CD4-positive, alpha-beta memory T cell (primary cell): ENCODE measurements at regions not wholly inside any gene's neighbourhood (a gene's known extent, or its start where the extent isn't known, plus 50 kb on each side); places are given as distances from the start of the nearest gene placed in this dataset.

Experiments
- CTCF ChIA-PET: fragments of 350-600 bp; sonication (Branson Sonifier 250); formaldehyde crosslinking; loops from one replicate; lab custom pipeline; 2021; ENCODE audit warnings: inconsistent platforms; ENCODE audit not compliant: partially characterized antibody; lab: Charles Lee
- POLR2A ChIA-PET: fragments of 350-600 bp; sonication (Branson Sonifier 250); formaldehyde crosslinking; loops from one replicate; lab custom pipeline; 2021; ENCODE audit not compliant: partially characterized antibody; lab: Charles Lee
- DNase-seq, 5 donors: peaks; one replicate each; pipeline versions ENCODE4 v3.0.0 to v3.0.0-alpha.2; 2020 to 2022; ENCODE audit warnings: mixed read lengths in 1 of 5
- H3K27ac ChIP-seq: one replicate; pipeline ENCODE4 v1.7.0; 2013; ENCODE audit warnings: low read depth, low read length
- H3K27me3 ChIP-seq: 2 replicates; pipeline ENCODE4 v1.7.0; 2013; ENCODE audit warnings: mild to moderate bottlenecking, low read length, moderate library complexity; ENCODE audit not compliant: insufficient read depth
- H3K36me3 ChIP-seq: 2 replicates; pipeline ENCODE4 v1.7.0; 2013; ENCODE audit warnings: mild to moderate bottlenecking, low read length, moderate library complexity; ENCODE audit not compliant: insufficient read depth
- H3K4me1 ChIP-seq: 2 replicates; pipeline ENCODE4 v1.7.0; 2013; ENCODE audit warnings: mild to moderate bottlenecking, low read length, moderate library complexity; ENCODE audit not compliant: insufficient read depth
- H3K4me3 ChIP-seq, 2 donors: one replicate each; pipeline ENCODE4 v1.7.0; 2013; ENCODE audit warnings: low read length in 2 of 2, mild to moderate bottlenecking in 1 of 2
- H3K9me3 ChIP-seq, 2 donors: one replicate each; pipeline ENCODE4 v1.7.0; 2013; ENCODE audit warnings: low read length in 2 of 2, control low read depth in 1 of 2; ENCODE audit not compliant: control insufficient read depth in 1 of 2
- H3K27ac Mint-ChIP-seq, 7 donors: one replicate each; pipeline ENCODE4 v1.8.0; 2020 to 2021; ENCODE audit warnings: mixed read lengths in 7 of 7, mild to moderate bottlenecking in 6 of 7, inconsistent platforms in 3 of 7, moderate library complexity in 3 of 7
- H3K27me3 Mint-ChIP-seq, 2 donors: one replicate each; pipeline ENCODE4 v1.8.0; 2020 to 2021; ENCODE audit warnings: mixed read lengths in 2 of 2
- H3K36me3 Mint-ChIP-seq, 2 donors: one replicate each; pipeline ENCODE4 v1.8.0; 2020 to 2021; ENCODE audit warnings: mixed read lengths in 2 of 2, inconsistent platforms in 1 of 2, mild to moderate bottlenecking in 1 of 2
- H3K4me1 Mint-ChIP-seq, 4 donors: one replicate each; pipeline ENCODE4 v1.8.0; 2020 to 2021; ENCODE audit warnings: mixed read lengths in 4 of 4, mild to moderate bottlenecking in 1 of 4
- H3K4me3 Mint-ChIP-seq, 8 donors: one replicate each; pipeline ENCODE4 v1.8.0; 2020 to 2021; ENCODE audit warnings: mixed read lengths in 8 of 8, mild to moderate bottlenecking in 7 of 8, moderate library complexity in 6 of 8, inconsistent platforms in 3 of 8
- H3K9me3 Mint-ChIP-seq, 8 donors: one replicate each; pipeline ENCODE4 v1.8.0; 2020 to 2021; ENCODE audit warnings: mixed read lengths in 8 of 8, mild to moderate bottlenecking in 5 of 8, inconsistent platforms in 3 of 8, moderate library complexity in 1 of 8
- intact Hi-C: fragments of 100-400 bp; cut with micrococcal nuclease; formaldehyde crosslinking; loops from one replicate; pipeline ENCODE4 v1.15.1; 2023

DNA sequence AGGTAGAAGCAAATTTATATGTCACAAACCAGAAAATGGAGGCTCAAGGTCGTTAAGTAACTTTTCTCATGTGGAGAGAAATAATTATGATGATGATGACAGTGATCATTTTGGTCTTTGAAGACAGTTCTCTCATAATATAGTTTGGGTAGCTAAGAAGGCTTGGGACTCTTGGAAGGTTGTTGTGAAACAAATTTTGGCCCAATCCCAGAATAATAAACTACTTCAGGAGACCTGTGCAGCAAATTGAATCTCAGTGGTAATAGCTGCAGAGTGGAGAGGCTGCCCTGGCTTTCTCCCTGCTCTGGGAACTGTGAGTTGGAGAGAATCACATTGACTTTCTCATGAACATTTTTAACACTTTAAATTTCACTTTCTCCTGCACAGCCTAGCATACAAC lies 217.2 kb upstream of the BOD1L1 start:
- POLR2A ChIA-PET: no interaction called here
- DNase-seq: no peak
- no peak overlapping the region for H3K4me3 ChIP-seq

DNA sequence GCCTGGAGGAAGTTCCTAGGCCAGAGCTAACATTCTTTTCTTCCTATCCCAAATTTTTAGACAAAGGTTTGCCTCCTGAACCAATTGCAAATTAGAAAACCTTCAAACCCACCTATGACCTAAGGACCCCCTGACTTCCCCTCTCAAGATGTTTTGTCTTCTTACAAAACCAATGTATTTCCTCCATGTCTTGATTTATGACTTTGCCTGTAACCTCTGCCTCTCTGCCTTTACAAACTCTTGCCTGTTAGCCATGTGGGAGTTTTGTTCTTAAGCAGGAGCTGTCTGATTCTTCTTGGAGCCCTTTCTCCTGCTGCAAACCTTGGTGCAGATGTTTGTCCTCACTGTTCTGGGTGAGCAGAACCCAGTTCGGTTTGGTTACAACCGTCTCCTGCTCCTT lies 222.3 kb upstream of the BOD1L1 start:
- no peaks in the 10 kb centered on the region for H3K4me1 Mint-ChIP-seq
- H3K27me3 Mint-ChIP-seq: no peaks in the 10 kb centered on the region
- ChIA-PET CTCF (no interaction called here), POLR2A (no interaction called here)
- H3K9me3 Mint-ChIP-seq: peaks cover 0 to 13% (median 2%) of the 10 kb centered on the region in 8 donors
- H3K27ac Mint-ChIP-seq: no peak overlapping the region
- H3K36me3 ChIP-seq: no peaks in the 10 kb centered on the region
- H3K27ac ChIP-seq: no peak overlapping the region
- H3K4me1 ChIP-seq: no peaks in the 10 kb centered on the region
- no peaks in the 10 kb centered on the region for H3K9me3 ChIP-seq
- no peak overlapping the region for H3K4me3 Mint-ChIP-seq
- no peak for DNase-seq
- no peaks in the 10 kb centered on the region for H3K27me3 ChIP-seq
- H3K36me3 Mint-ChIP-seq: no peaks in the 10 kb centered on the region
- no peak overlapping the region for H3K4me3 ChIP-seq
- intact Hi-C loops: no loop called here

More for the DNA sequence above, 217.2 kb upstream of the BOD1L1 start:
- Mint-ChIP-seq H3K4me3 (peak overlapping the region in 1 of 8 donors; percentile 12), H3K4me1 (no peaks in the 10 kb centered on the region), H3K27me3 (no peaks in the 10 kb centered on the region), H3K27ac (no peak overlapping the region), H3K9me3 (peaks cover 0 to 9% (median 2%) of the 10 kb centered on the region in 8 donors), H3K36me3 (no peaks in the 10 kb centered on the region)
- intact Hi-C loops: no loop called here
- no peaks in the 10 kb centered on the region for H3K9me3 ChIP-seq
- H3K4me1 ChIP-seq: no peaks in the 10 kb centered on the region
- no peaks in the 10 kb centered on the region for H3K36me3 ChIP-seq
- CTCF ChIA-PET: no interaction called here
- no peak overlapping the region for H3K27ac ChIP-seq
- H3K27me3 ChIP-seq: no peaks in the 10 kb centered on the region

DNA sequence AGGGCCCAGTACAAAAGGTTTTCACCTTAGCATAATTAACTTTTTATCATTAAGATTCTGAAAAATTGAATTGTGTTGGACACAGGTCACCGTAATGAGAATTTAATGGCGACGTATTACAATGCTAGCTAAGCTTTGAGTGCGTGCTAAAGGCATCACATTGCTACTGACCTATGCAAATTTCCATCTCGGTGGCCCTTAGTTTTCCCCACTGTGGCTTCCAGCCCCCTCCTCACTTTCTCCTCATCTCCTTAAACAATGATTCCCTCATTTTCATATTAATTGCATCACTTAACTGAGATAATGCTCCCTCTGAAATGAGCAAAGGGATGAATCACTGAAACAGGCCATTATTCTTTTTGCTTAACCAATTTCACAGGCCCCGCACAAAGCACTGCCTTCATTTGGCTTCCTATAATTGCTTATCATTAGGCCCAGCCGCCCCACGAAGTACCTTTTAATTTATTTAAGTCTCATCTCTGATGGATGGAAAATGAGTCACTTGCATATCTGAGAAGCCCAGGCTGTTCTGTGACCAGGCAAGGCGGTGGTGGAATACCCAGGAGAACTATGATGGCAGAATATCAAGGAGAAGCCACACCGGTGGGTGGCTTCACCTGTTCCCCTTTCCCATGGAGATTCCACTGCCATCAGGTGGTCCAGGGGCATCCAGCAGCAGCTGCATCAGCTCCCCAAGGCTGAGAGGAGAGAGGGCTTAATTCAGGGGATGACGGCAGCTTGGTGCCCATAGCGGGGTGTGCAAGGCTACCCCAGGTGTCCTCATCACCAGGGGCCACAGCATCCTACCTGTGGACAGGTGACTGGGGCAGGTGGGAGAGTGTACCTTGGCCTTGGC lies 223.8 kb upstream of the BOD1L1 start:
- H3K4me3 Mint-ChIP-seq: no peak overlapping the region
- POLR2A ChIA-PET: no interaction called here
- H3K27ac ChIP-seq: no peak overlapping the region
- intact Hi-C loops: no loop called here
- H3K9me3 Mint-ChIP-seq: peaks cover 0 to 13% (median 2%) of the 10 kb centered on the region in 8 donors
- no peak for DNase-seq
- H3K36me3 Mint-ChIP-seq: no peaks in the 10 kb centered on the region
- no peaks in the 10 kb centered on the region for H3K27me3 Mint-ChIP-seq
- no peaks in the 10 kb centered on the region for H3K27me3 ChIP-seq
- no peaks in the 10 kb centered on the region for H3K9me3 ChIP-seq
- no peak overlapping the region for H3K27ac Mint-ChIP-seq
- H3K4me1 ChIP-seq: no peaks in the 10 kb centered on the region
- no peaks in the 10 kb centered on the region for H3K4me1 Mint-ChIP-seq
- H3K36me3 ChIP-seq: no peaks in the 10 kb centered on the region
- CTCF ChIA-PET: no interaction called here
- no peak overlapping the region for H3K4me3 ChIP-seq

DNA sequence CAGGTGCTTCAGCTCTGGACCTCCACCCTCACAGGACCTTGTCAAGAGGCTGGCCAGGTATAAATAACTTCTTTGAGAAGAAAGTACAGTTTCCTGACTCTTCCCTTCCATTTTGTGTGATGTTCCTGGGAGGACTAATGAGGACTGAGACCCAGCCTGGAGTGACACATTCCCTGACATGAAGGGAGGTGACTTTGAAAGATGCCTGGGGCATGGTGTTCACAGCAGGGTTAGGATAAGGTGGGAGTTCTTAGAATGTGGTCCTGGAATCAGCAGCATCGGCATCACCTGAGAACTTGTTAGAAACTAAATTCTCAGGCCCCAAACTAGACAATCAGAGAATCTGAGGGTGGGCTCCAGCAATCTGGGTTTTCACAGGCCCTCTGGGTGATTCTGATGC lies 224.9 kb upstream of the BOD1L1 start:
- H3K36me3 ChIP-seq: no peaks in the 10 kb centered on the region
- ChIA-PET POLR2A (no interaction called here), CTCF (no interaction called here)
- H3K4me3 Mint-ChIP-seq: no peak overlapping the region
- H3K4me1 Mint-ChIP-seq: no peaks in the 10 kb centered on the region
- no peaks in the 10 kb centered on the region for H3K27me3 ChIP-seq
- H3K36me3 Mint-ChIP-seq: no peaks in the 10 kb centered on the region
- no peak for DNase-seq
- H3K27ac ChIP-seq: no peak overlapping the region
- H3K9me3 ChIP-seq: no peaks in the 10 kb centered on the region
- no peaks in the 10 kb centered on the region for H3K27me3 Mint-ChIP-seq
- intact Hi-C loops: no loop called here
- H3K4me1 ChIP-seq: no peaks in the 10 kb centered on the region
- no peak overlapping the region for H3K27ac Mint-ChIP-seq
- no peak overlapping the region for H3K4me3 ChIP-seq
- peaks cover 0 to 13% (median 2%) of the 10 kb centered on the region in 8 donors for H3K9me3 Mint-ChIP-seq

DNA sequence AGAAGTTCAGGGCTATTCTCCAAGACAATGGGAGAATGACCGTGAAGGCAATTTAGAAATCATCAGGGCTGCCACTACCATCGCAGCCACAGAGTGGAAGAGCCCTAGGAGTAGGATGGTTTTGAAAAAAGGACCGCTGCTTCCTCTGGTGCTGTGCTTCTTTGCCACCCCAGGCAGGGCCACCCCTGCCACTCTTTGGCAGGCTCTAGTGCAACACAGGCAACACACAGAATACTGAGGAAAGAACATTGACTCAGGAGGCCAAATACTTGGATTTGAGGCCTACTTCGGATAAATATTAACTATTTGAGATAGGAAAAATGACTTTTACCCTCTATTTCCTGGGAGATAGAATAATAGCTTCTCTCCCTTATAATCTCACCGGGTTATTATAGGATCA lies 228.9 kb upstream of the BOD1L1 start:
- no peaks in the 10 kb centered on the region for H3K4me1 Mint-ChIP-seq
- no peak for DNase-seq
- H3K4me1 ChIP-seq: no peaks in the 10 kb centered on the region
- no peaks in the 10 kb centered on the region for H3K9me3 ChIP-seq
- H3K27me3 Mint-ChIP-seq: no peaks in the 10 kb centered on the region
- intact Hi-C loops: no loop called here
- no peak overlapping the region for H3K27ac ChIP-seq
- no peak overlapping the region for H3K27ac Mint-ChIP-seq
- no peaks in the 10 kb centered on the region for H3K36me3 Mint-ChIP-seq
- H3K27me3 ChIP-seq: no peaks in the 10 kb centered on the region
- ChIA-PET CTCF (no interaction called here), POLR2A (no interaction called here)
- no peaks in the 10 kb centered on the region for H3K36me3 ChIP-seq
- H3K9me3 Mint-ChIP-seq: peaks cover 0 to 2% (median 0%) of the 10 kb centered on the region in 8 donors
- no peak overlapping the region for H3K4me3 Mint-ChIP-seq
- H3K4me3 ChIP-seq: no peak overlapping the region

DNA sequence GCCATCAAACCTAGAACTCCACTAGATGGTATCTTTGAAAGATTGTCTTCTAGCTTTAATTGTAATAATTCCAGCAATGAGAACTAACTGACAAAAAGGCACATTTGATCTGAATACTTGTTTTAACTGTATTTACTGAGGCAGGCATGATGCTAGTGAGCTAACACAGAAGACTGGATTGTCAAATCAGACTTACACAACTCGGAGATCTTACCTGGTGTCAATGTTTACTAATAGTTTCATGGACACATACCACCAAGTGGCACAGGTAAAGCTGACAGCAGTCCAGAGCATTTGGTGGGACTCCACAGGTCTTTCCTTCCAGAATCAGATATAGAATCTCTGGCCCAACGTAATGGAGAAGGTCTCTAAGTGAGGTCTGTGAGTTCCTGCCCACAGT lies 229.9 kb upstream of the BOD1L1 start:
- ChIA-PET POLR2A (no interaction called here), CTCF (no interaction called here)
- DNase-seq: no peak
- H3K27ac Mint-ChIP-seq: no peak overlapping the region
- Histone ChIP-seq H3K36me3 (no peaks in the 10 kb centered on the region), H3K27ac (no peak overlapping the region), H3K4me1 (no peaks in the 10 kb centered on the region), H3K9me3 (no peaks in the 10 kb centered on the region), H3K4me3 (no peak overlapping the region), H3K27me3 (no peaks in the 10 kb centered on the region)
- H3K4me1 Mint-ChIP-seq: no peaks in the 10 kb centered on the region
- H3K4me3 Mint-ChIP-seq: no peak overlapping the region
- no peaks in the 10 kb centered on the region for H3K36me3 Mint-ChIP-seq
- H3K9me3 Mint-ChIP-seq: peaks cover 0 to 6% (median 0%) of the 10 kb centered on the region in 8 donors
- no peaks in the 10 kb centered on the region for H3K27me3 Mint-ChIP-seq
- intact Hi-C loops: no loop called here

DNA sequence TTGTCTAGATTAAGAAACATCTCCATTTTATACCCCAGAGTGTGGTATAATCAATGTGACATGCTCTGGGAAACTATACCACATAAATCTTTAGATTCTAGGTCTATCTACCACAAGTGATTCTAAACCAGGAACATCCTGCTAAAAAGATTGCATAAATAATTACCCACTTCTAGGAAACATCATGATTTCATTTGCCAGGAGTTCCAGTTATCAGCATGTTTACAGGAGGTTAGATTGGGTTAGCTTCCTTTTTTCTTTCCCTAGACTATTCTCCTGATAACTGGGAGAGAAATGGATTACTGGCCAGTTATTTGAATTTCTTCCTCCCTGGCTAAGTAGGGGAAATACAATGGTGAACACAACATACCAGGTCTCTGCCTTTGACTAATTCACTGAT lies 230.3 kb upstream of the BOD1L1 start:
- no peaks in the 10 kb centered on the region for H3K36me3 Mint-ChIP-seq
- H3K27me3 Mint-ChIP-seq: no peaks in the 10 kb centered on the region
- H3K4me1 Mint-ChIP-seq: no peaks in the 10 kb centered on the region
- H3K4me3 ChIP-seq: no peak overlapping the region
- ChIA-PET POLR2A (no interaction called here), CTCF (no interaction called here)
- no peaks in the 10 kb centered on the region for H3K36me3 ChIP-seq
- H3K27ac ChIP-seq: no peak overlapping the region
- H3K27ac Mint-ChIP-seq: no peak overlapping the region
- H3K27me3 ChIP-seq: no peaks in the 10 kb centered on the region
- no peak overlapping the region for H3K4me3 Mint-ChIP-seq
- intact Hi-C loops: no loop called here
- no peak for DNase-seq
- peaks cover 0 to 10% (median 3%) of the 10 kb centered on the region in 8 donors for H3K9me3 Mint-ChIP-seq
- H3K9me3 ChIP-seq: no peaks in the 10 kb centered on the region
- no peaks in the 10 kb centered on the region for H3K4me1 ChIP-seq
